GM19035 (cell line): ENCODE measurements at regions not wholly inside any gene's neighbourhood (a gene's known extent, or its start where the extent isn't known, plus 50 kb on each side); places are given as distances from the start of the nearest gene placed in this dataset.
"Not testable (repeated sequence)": the region's sequence is repeated elsewhere in the genome, so short reads cannot be mapped to it uniquely, and the experiment has no call there.

ENCODE experiments used
- ATAC-seq: cut with Tn5 transposase; IDR thresholded peaks from one replicate; pipeline ENCODE4 v1.9.1; 2021; ENCODE audit not compliant: unreplicated experiment

GRCh38 chr10:129213256-129213655 is 253.8 kb upstream of the MGMT start:
- ATAC-seq, result no peak

GRCh38 chr10:129213996-129214395 is 253.0 kb upstream of the MGMT start:
- not testable (repeated sequence) for ATAC-seq

GRCh38 chr10:129219364-129219763 is 247.7 kb upstream of the MGMT start:
- no peak for ATAC-seq

GRCh38 chr10:129222436-129222835 is 244.6 kb upstream of the MGMT start:
- no peak for ATAC-seq

GRCh38 chr10:129223363-129223762 is 243.7 kb upstream of the MGMT start:
- ATAC-seq, result no peak

GRCh38 chr10:129224065-129224464 is 243.0 kb upstream of the MGMT start:
- ATAC-seq, result no peak

- no peak for ATAC-seq
These were observed 235.2 kb upstream of the MGMT start for GRCh38 chr10:129231821-129232220.

GRCh38 chr10:129233351-129234148 is 233.5 kb upstream of the MGMT start:
- ATAC-seq, result no peak

GRCh38 chr10:129236274-129236691 is 230.8 kb upstream of the MGMT start:
- no peak for ATAC-seq

- ATAC-seq, result no peak
These were observed 225.6 kb upstream of the MGMT start for GRCh38 chr10:129241461-129241860.

- ATAC-seq, result no peak
These were observed 222.7 kb upstream of the MGMT start for GRCh38 chr10:129244298-129244697.

GRCh38 chr10:129244757-129245156 is 222.3 kb upstream of the MGMT start:
- no peak for ATAC-seq

GRCh38 chr10:129253161-129253864 is 213.7 kb upstream of the MGMT start:
- no peak for ATAC-seq

GRCh38 chr10:129253865-129254179 is 213.2 kb upstream of the MGMT start:
- ATAC-seq, result no peak

- ATAC-seq, result no peak
These were observed 208.6 kb upstream of the MGMT start for GRCh38 chr10:129258283-129258923.

- no peak for ATAC-seq
These were observed 207.8 kb upstream of the MGMT start for GRCh38 chr10:129259128-129259815.

GRCh38 chr10:129272176-129272575 is 194.9 kb upstream of the MGMT start:
- ATAC-seq, result no peak

GRCh38 chr10:129272866-129273650 is 194.0 kb upstream of the MGMT start:
- ATAC-seq, result no peak

- no peak for ATAC-seq
These were observed 193.2 kb upstream of the MGMT start for GRCh38 chr10:129273860-129274259.

- ATAC-seq, result no peak
These were observed 192.1 kb upstream of the MGMT start for GRCh38 chr10:129274748-129275474.
